Cardiac muscle cell (in vitro differentiated cells and primary cell): ENCODE measurements at regions not wholly inside any gene's neighbourhood (a gene's known extent, or its start where the extent isn't known, plus 50 kb on each side); places are given as distances from the start of the nearest gene placed in this dataset.

Source experiments
- DNase-seq, 2 donors: peaks; one replicate each; pipeline versions ENCODE4 v3.0.0 to v3.0.0-alpha.2; 2010 to 2017; ENCODE audit warnings: low read depth in 1 of 2, low spot score in 1 of 2
- H3K27ac ChIP-seq: fragments of 200-600 bp; sonication (generic); 2 replicates; pipeline ENCODE4 v1.5.1; 2016
- H3K27me3 ChIP-seq: fragments of 200-600 bp; sonication (generic); 2 replicates; pipeline ENCODE4 v1.6.0; 2016; ENCODE audit warnings: control low read depth
- H3K36me3 ChIP-seq: fragments of 200-600 bp; sonication (generic); 2 replicates; pipeline ENCODE4 v1.5.1; 2016; ENCODE audit warnings: control low read depth
- H3K4me1 ChIP-seq: fragments of 200-600 bp; sonication (generic); 2 replicates; pipeline ENCODE4 v1.8.1; 2017; ENCODE audit warnings: low read depth, mild to moderate bottlenecking, mixed run types
- H3K4me3 ChIP-seq: fragments of 200-600 bp; sonication (generic); 2 replicates; pipeline ENCODE4 v1.5.1; 2016; ENCODE audit warnings: mild to moderate bottlenecking
- H3K9me3 ChIP-seq: fragments of 200-600 bp; sonication (generic); 2 replicates; pipeline ENCODE4 v1.5.1; 2017; ENCODE audit warnings: low read depth, mild to moderate bottlenecking, control low read depth
- CTCF ChIP-seq: IDR thresholded peaks from 2 replicates; pipeline ENCODE4 v1.5.1; 2012; ENCODE audit warnings: low read depth, mild to moderate bottlenecking, low read length

DNA sequence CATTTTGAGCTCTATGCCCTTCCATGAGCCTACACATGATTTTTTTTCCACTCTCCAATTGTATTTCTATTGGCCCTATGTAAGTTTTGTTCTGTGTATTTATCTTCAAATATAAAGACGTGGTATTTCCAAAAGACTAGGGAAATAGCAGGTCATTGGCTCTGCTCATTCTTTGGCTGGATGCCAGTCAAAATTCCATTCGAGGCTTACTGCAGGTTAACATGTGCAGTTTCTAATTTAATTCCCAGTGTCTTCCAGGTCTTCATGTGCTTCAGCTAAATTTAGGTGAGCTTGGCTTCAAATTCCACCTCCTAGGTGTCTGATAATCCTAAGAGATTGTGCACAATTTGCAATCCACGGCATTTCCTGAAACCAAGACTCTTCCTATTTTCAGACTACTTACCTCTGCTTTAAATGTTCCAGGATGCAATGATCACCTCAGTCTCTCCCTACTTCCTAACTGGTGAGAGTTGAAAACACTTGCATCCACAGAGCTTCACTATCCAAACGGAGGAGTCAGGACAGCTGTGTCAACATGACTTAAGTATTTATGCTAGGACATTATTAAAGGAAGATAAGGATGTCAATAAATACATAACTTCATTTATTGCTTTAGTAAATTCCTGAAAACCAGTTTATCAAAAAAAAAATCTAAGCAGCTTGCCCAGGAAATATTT, 236.1 kb downstream of the COL12A1 start:
- H3K27ac ChIP-seq = no peak overlapping the region
- no peaks in the 10 kb centered on the region for H3K27me3 ChIP-seq
- TF ChIP-seq CTCF = no peak
- no peak overlapping the region for H3K4me3 ChIP-seq
- no peak for DNase-seq
- no peaks in the 10 kb centered on the region for H3K36me3 ChIP-seq
- H3K4me1 ChIP-seq = no peaks in the 10 kb centered on the region
- H3K9me3 ChIP-seq = no peaks in the 10 kb centered on the region

- no peak overlapping the region for H3K27ac ChIP-seq
- no peaks in the 10 kb centered on the region for H3K9me3 ChIP-seq
- DNase-seq = peak in 1 of 2 donors; percentile 13
- no peaks in the 10 kb centered on the region for H3K27me3 ChIP-seq
- no peak overlapping the region for H3K4me3 ChIP-seq
- H3K4me1 ChIP-seq = no peaks in the 10 kb centered on the region
- no peak for TF ChIP-seq CTCF
- no peaks in the 10 kb centered on the region for H3K36me3 ChIP-seq
Measured at GRCh38 chr6:74967821-74968220, 238.0 kb downstream of the COL12A1 start.

DNA sequence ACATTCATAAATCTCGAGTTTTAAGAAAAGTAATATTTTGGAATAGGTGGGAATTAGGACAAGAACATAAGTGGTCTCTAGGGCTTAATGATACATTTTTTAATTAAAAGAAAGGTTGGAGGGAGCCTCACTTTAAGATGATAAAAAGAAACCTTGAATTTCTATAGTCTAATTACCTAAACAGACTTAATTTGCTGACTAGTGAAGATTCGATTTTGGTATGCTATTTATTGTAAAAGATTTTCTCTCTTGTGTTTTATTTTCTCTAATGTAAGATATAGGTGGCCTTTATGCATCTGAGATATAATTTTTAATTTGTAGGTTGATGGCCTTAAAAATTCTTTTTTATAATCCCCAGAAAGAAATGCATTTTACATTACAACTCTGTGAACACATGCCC, 239.1 kb downstream of the COL12A1 start:
- no peaks in the 10 kb centered on the region for H3K4me1 ChIP-seq
- H3K9me3 ChIP-seq = no peaks in the 10 kb centered on the region
- no peaks in the 10 kb centered on the region for H3K27me3 ChIP-seq
- no peak overlapping the region for H3K27ac ChIP-seq
- no peaks in the 10 kb centered on the region for H3K36me3 ChIP-seq
- H3K4me3 ChIP-seq = no peak overlapping the region
- DNase-seq = no peak
- no peak for TF ChIP-seq CTCF

- Histone ChIP-seq H3K4me1 (no peaks in the 10 kb centered on the region), H3K4me3 (no peak overlapping the region), H3K36me3 (no peaks in the 10 kb centered on the region), H3K9me3 (no peaks in the 10 kb centered on the region), H3K27me3 (no peaks in the 10 kb centered on the region), H3K27ac (no peak overlapping the region)
- peak in 1 of 2 donors; percentile 12 for DNase-seq
- TF ChIP-seq CTCF = no peak
Measured at GRCh38 chr6:74964871-74965441, 240.9 kb downstream of the COL12A1 start.

DNA sequence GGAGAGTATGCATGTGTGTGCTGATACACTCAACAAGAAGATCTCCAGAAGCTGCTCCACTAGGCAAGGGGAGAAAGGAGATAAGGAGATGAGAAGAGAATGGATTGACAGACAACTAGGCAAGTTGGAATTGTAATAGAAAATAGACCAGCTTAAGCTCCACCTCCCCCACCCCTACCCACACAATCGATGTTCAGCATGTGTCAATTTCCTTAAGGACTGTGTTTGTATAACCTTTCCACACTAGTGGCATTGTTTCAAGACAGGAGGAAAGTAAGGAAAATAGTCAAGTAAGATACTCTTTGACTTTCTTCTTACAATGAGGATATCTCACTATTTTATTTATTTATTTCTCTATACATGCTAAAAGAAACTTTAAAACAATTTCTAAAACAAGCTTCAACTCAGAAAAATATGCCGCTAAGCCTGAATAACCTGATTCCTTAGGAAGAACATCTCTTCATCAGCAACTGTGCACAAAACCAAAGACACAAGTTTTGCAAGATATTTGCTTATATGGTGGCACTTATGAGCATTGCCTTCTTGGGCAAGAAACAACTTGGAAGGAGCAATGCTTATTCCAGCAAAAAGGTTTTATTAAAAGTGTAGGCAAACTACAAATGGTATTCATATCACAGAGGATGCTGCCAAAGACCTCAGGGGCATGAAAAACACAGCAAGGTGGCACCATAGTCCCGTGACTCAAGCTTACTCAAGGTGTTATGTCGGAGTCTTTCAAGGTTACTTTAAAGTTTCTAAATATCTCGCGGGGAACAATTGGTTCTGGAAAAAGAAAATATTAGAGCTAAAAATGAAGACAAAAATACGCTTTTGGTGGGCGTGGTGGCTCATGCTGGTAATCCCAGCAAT, 249.1 kb downstream of the COL12A1 start:
- H3K4me1 ChIP-seq = no peaks in the 10 kb centered on the region
- DNase-seq = no peak
- no peak overlapping the region for H3K27ac ChIP-seq
- no peak overlapping the region for H3K4me3 ChIP-seq
- H3K27me3 ChIP-seq = no peaks in the 10 kb centered on the region
- no peaks in the 10 kb centered on the region for H3K9me3 ChIP-seq
- no peaks in the 10 kb centered on the region for H3K36me3 ChIP-seq
- no peak for TF ChIP-seq CTCF
